HCT116 (cell line): ENCODE measurements at regions not wholly inside any gene's neighbourhood (a gene's known extent, or its start where the extent isn't known, plus 50 kb on each side); places are given as distances from the start of the nearest gene placed in this dataset.

Source experiments
- ATAC-seq: fragments of 200-7000 bp; cut with Tn5 transposase; 2 replicates; pipeline ENCODE4 v1.9.1; 2020; ENCODE audit warnings: mild to moderate bottlenecking, moderate library complexity
- BruUV-seq: library from RNA; stranded (reverse); fragments of 400-500 nt; replicated peaks from 2 replicates; lab custom pipeline; 2021; lab: Mats Ljungman, UMichigan
- CTCF ChIA-PET: fragments of 300-600 bp; sonication (Branson Sonifier 250); formaldehyde crosslinking; loops from one replicate; lab custom pipeline; 2021; ENCODE audit warnings: antibody characterized with exemption; lab: Charles Lee
- POLR2A ChIA-PET: fragments of 300-600, 350-600 bp; sonication (Branson Sonifier 250); formaldehyde crosslinking; loops from one replicate; lab custom pipeline; 2021; ENCODE audit warnings: antibody characterized with exemption; lab: Charles Lee
- RAD21 ChIA-PET, 2 experiments: fragments of 300-600 bp; sonication (Branson Sonifier 250); formaldehyde crosslinking; loops; one replicate each; lab custom pipeline; 2023; ENCODE audit warnings: low total read pairs in 2 of 2; ENCODE audit not compliant: uncharacterized antibody in 2 of 2, unreplicated experiment in 2 of 2, low non-redundant PET in 1 of 2; lab: Charles Lee
- DNase-seq: peaks from one replicate; pipeline ENCODE4 v3.0.0-alpha.2; 2010; ENCODE audit warnings: low read depth, low spot score
- H2AFZ ChIP-seq: fragments of 200-600 bp; shearing (Covaris generic), sonication (generic); 2 replicates; pipeline ENCODE4 v1.6.1; 2017; ENCODE audit warnings: low read depth, mixed run types, mixed read lengths, antibody characterized with exemption, low read length; ENCODE audit not compliant: poor library complexity, severe bottlenecking
- H3K27ac ChIP-seq: 2 replicates; pipeline ENCODE4 v1.5.1; 2012; ENCODE audit warnings: low read depth, low read length
- H3K27me3 ChIP-seq: fragments of 200-600 bp; sonication (generic); 2 replicates; pipeline ENCODE4 v1.6.1; 2016; ENCODE audit warnings: mixed run types, low read length, mixed read lengths; ENCODE audit not compliant: insufficient read depth
- H3K36me3 ChIP-seq, 2 experiments: fragments of 200-500 bp in 1 of 2; fragments of 200-600 bp in 1 of 2; sonication (Bioruptor generic) in 1 of 2; sonication (generic) in 1 of 2; 2 replicates each; pipeline versions ENCODE4 v1.5.1 to v1.6.1; 2014 to 2016; ENCODE audit warnings: low read length in 2 of 2, inconsistent platforms in 1 of 2, mixed read lengths in 1 of 2, mixed run types in 1 of 2; ENCODE audit not compliant: insufficient read depth in 2 of 2, control insufficient read depth in 1 of 2
- H3K4me1 ChIP-seq, 2 experiments: fragments of 200-600 bp in 1 of 2; sonication (generic) in 1 of 2; 2 replicates each; pipeline versions ENCODE4 v1.5.1 to v1.6.1; 2012 to 2017; ENCODE audit warnings: low read length in 2 of 2, inconsistent platforms in 1 of 2, mild to moderate bottlenecking in 1 of 2, mixed read lengths in 1 of 2, mixed run types in 1 of 2, moderate library complexity in 1 of 2; ENCODE audit not compliant: insufficient read depth in 2 of 2, control insufficient read depth in 1 of 2
- H3K4me2 ChIP-seq: fragments of 200-600 bp; sonication (generic); 2 replicates; pipeline ENCODE4 v1.6.1; 2017; ENCODE audit warnings: mixed run types, low read length, mixed read lengths
- H3K4me3 ChIP-seq, 2 experiments: fragments of 200-600 bp in 1 of 2; sonication (generic) in 1 of 2; replicated peaks in 1 of 2; 2 replicates each; pipeline ENCODE4 v1.5.1; 2011 to 2016; ENCODE audit warnings: low read length in 2 of 2, control low read depth in 1 of 2, low read depth in 1 of 2, mild to moderate bottlenecking in 1 of 2, mixed read lengths in 1 of 2, mixed run types in 1 of 2
- H3K79me2 ChIP-seq: fragments of 200-600 bp; sonication (generic); 2 replicates; pipeline ENCODE4 v1.6.1; 2017; ENCODE audit warnings: mild to moderate bottlenecking, mixed run types, low read length, moderate library complexity, mixed read lengths; ENCODE audit not compliant: insufficient read depth
- H3K9ac ChIP-seq: fragments of 200-600 bp; sonication (generic); 2 replicates; pipeline ENCODE4 v1.6.1; 2016; ENCODE audit warnings: low read length, mixed read lengths
- H3K9me2 ChIP-seq: fragments of 200-600 bp; sonication (generic), shearing (Covaris generic); 2 replicates; pipeline ENCODE4 v1.6.1; 2017; ENCODE audit warnings: mixed run types, mild to moderate bottlenecking, moderate library complexity; ENCODE audit not compliant: insufficient read depth
- H3K9me3 ChIP-seq, 2 experiments: fragments of 200-500 bp in 1 of 2; fragments of 200-600 bp in 1 of 2; sonication (Bioruptor generic) in 1 of 2; sonication (generic) in 1 of 2; 2 replicates each; pipeline ENCODE4 v1.6.1; 2014 to 2017; ENCODE audit warnings: low read length in 2 of 2, mixed read lengths in 2 of 2, inconsistent platforms in 1 of 2, low read depth in 1 of 2, mild to moderate bottlenecking in 1 of 2, mixed run types in 1 of 2, moderate library complexity in 1 of 2; ENCODE audit not compliant: control insufficient read depth in 1 of 2, insufficient read depth in 1 of 2
- H4K20me1 ChIP-seq: fragments of 200-600 bp; sonication (generic), shearing (Covaris generic); 2 replicates; pipeline ENCODE4 v1.6.1; 2017; ENCODE audit warnings: mixed run types, mild to moderate bottlenecking, moderate library complexity; ENCODE audit not compliant: insufficient read depth
- ATF3 ChIP-seq: IDR thresholded peaks from 2 replicates; pipeline ENCODE4 v1.6.1; 2012
- CEBPB ChIP-seq: IDR thresholded peaks from 2 replicates; pipeline ENCODE4 v1.6.1; 2012; ENCODE audit warnings: low read depth
- EGR1 ChIP-seq: IDR thresholded peaks from 2 replicates; pipeline ENCODE4 v1.6.1; 2012; ENCODE audit warnings: low read depth
- ELF1 ChIP-seq: IDR thresholded peaks from 2 replicates; pipeline ENCODE4 v1.6.1; 2012; ENCODE audit warnings: low read depth, borderline replicate concordance
- EZH2 ChIP-seq: fragments of 200-600 bp; sonication (generic); IDR thresholded peaks from 2 replicates; pipeline ENCODE4 v1.6.1; 2017; ENCODE audit warnings: antibody characterized with exemption, mixed run types
- EZH2phosphoT487 ChIP-seq: fragments of 200-600 bp; IDR thresholded peaks from 2 replicates; pipeline ENCODE4 v1.6.1; 2018; ENCODE audit warnings: antibody characterized with exemption, borderline replicate concordance
- FOSL1 ChIP-seq: IDR thresholded peaks from 2 replicates; pipeline ENCODE4 v1.6.1; 2012; ENCODE audit warnings: low read depth
- JUND ChIP-seq: IDR thresholded peaks from 2 replicates; pipeline ENCODE4 v1.6.1; 2012
- MAX ChIP-seq: IDR thresholded peaks from 2 replicates; pipeline ENCODE4 v1.6.1; 2012
- POLR2A ChIP-seq: IDR thresholded peaks from 2 replicates; pipeline ENCODE4 v1.7.0; 2011; ENCODE audit warnings: borderline replicate concordance; ENCODE audit not compliant: insufficient read depth, insufficient read length; ENCODE audit errors: extremely low read depth
- POLR2AphosphoS5 ChIP-seq: IDR thresholded peaks from 2 replicates; pipeline ENCODE4 v1.6.1; 2011; ENCODE audit warnings: mild to moderate bottlenecking, low read depth, low read length, moderate library complexity
- RAD21 ChIP-seq: IDR thresholded peaks from 2 replicates; pipeline ENCODE4 v1.6.1; 2012; ENCODE audit warnings: low read depth, mild to moderate bottlenecking
- SRF ChIP-seq: IDR thresholded peaks from 2 replicates; pipeline ENCODE4 v1.6.1; 2012; ENCODE audit warnings: low read depth
- TCF7L2 ChIP-seq: IDR thresholded peaks from 2 replicates; pipeline ENCODE4 v1.7.0; 2011; ENCODE audit warnings: borderline replicate concordance, inconsistent platforms; ENCODE audit not compliant: insufficient read depth, insufficient read length; ENCODE audit errors: extremely low read depth
- YY1 ChIP-seq: IDR thresholded peaks from 2 replicates; pipeline ENCODE4 v1.6.1; 2011; ENCODE audit warnings: low read length, low read depth, moderate library complexity, mild to moderate bottlenecking; ENCODE audit not compliant: insufficient replicate concordance; ENCODE audit errors: extremely low read depth
- ZNF274 ChIP-seq: fragments of 200-500 bp; sonication (Bioruptor generic); IDR thresholded peaks from 2 replicates; pipeline ENCODE4 v1.6.1; 2014; ENCODE audit warnings: mild to moderate bottlenecking, low read depth, low read length, inconsistent platforms
- intact Hi-C: fragments of 100-400 bp; cut with micrococcal nuclease; formaldehyde crosslinking; loops from 2 replicates; pipeline ENCODE4 v1.10.0; 2022
- TF ChIP-seq, protein P1 (sequence below): IDR thresholded peaks from 2 replicates; pipeline ENCODE4 v1.6.1; 2011; ENCODE audit warnings: mild to moderate bottlenecking, low read length, moderate library complexity; ENCODE audit not compliant: insufficient replicate concordance; ENCODE audit errors: extremely low read depth

- no peak overlapping the region for H3K4me3 ChIP-seq
- H3K27ac ChIP-seq = no peak overlapping the region
- no peaks in the 10 kb centered on the region for H3K36me3 ChIP-seq
- ChIA-PET POLR2A (no interaction called here), CTCF (no interaction called here), RAD21 (no interaction called here)
- no peaks in the 10 kb centered on the region for H3K4me1 ChIP-seq
- H3K9me3 ChIP-seq = no peaks in the 10 kb centered on the region
- H2AFZ ChIP-seq = no peak overlapping the region
- DNase-seq = no peak
- no peak for ATAC-seq
- H4K20me1 ChIP-seq = no peaks in the 10 kb centered on the region
- TF ChIP-seq POLR2AphosphoS5 = no peak
- TF ChIP-seq ZNF274 = no peak
- TF ChIP-seq ATF3 = no peak
- no peak for TF ChIP-seq EZH2
- TF ChIP-seq, protein P1, sequence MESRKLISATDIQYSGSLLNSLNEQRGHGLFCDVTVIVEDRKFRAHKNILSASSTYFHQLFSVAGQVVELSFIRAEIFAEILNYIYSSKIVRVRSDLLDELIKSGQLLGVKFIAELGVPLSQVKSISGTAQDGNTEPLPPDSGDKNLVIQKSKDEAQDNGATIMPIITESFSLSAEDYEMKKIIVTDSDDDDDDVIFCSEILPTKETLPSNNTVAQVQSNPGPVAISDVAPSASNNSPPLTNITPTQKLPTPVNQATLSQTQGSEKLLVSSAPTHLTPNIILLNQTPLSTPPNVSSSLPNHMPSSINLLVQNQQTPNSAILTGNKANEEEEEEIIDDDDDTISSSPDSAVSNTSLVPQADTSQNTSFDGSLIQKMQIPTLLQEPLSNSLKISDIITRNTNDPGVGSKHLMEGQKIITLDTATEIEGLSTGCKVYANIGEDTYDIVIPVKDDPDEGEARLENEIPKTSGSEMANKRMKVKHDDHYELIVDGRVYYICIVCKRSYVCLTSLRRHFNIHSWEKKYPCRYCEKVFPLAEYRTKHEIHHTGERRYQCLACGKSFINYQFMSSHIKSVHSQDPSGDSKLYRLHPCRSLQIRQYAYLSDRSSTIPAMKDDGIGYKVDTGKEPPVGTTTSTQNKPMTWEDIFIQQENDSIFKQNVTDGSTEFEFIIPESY = no peak
- TF ChIP-seq CEBPB = no peak
- TF ChIP-seq EGR1 = no peak
- no peak for TF ChIP-seq ELF1
- TF ChIP-seq FOSL1 = no peak
- no peak for TF ChIP-seq MAX
- no peak for TF ChIP-seq YY1
- TF ChIP-seq JUND = no peak
- no peak for TF ChIP-seq POLR2A
- TF ChIP-seq SRF = no peak
- no peak for TF ChIP-seq TCF7L2
- no peak for TF ChIP-seq RAD21
- TF ChIP-seq EZH2phosphoT487 = no peak
- H3K9ac ChIP-seq = no peak overlapping the region
- no peaks in the 10 kb centered on the region for H3K79me2 ChIP-seq
- no peak overlapping the region for H3K4me2 ChIP-seq
- no TSS peak for BruUV-seq
- H3K27me3 ChIP-seq = no peaks in the 10 kb centered on the region
- intact Hi-C loops = no loop called here
- no peaks in the 10 kb centered on the region for H3K9me2 ChIP-seq
Observed at GRCh38 chr7:43044511-43044910, 67.9 kb upstream of the HECW1 start.
